WTC11 (cell line): ENCODE measurements at regions not wholly inside any gene's neighbourhood (a gene's known extent, or its start where the extent isn't known, plus 50 kb on each side); places are given as distances from the start of the nearest gene placed in this dataset.

Experiments used
- ATAC-seq: fragments of 200-7000 bp; cut with Tn5 transposase; 2 replicates; pipeline ENCODE4 v1.10.0; 2021; ENCODE audit warnings: mild to moderate bottlenecking, moderate library complexity
- CTCF ChIA-PET: fragments of 300-600 bp; sonication (Branson Sonifier 250); formaldehyde crosslinking; loops from one replicate; lab custom pipeline; 2021; ENCODE audit warnings: antibody characterized with exemption; lab: Charles Lee
- POLR2A ChIA-PET: fragments of 350-600 bp; sonication (Branson Sonifier 250); formaldehyde crosslinking; loops from one replicate; lab custom pipeline; 2021; ENCODE audit warnings: antibody characterized with exemption; lab: Charles Lee
- DNase-seq: peaks from one replicate; pipeline ENCODE4 v3.0.0; 2021; ENCODE audit warnings: low spot score
- H3K27ac Mint-ChIP-seq: 2 replicates; pipeline ENCODE4 v1.8.0; 2021; ENCODE audit warnings: mixed read lengths
- H3K27me3 Mint-ChIP-seq: 2 replicates; pipeline ENCODE4 v1.8.0; 2021; ENCODE audit warnings: low read depth, mild to moderate bottlenecking, moderate library complexity, mixed read lengths
- H3K36me3 Mint-ChIP-seq: 2 replicates; pipeline ENCODE4 v1.8.0; 2021; ENCODE audit warnings: mixed read lengths
- H3K4me1 Mint-ChIP-seq: 2 replicates; pipeline ENCODE4 v1.8.0; 2022; ENCODE audit warnings: mixed read lengths
- H3K4me3 Mint-ChIP-seq: 2 replicates; pipeline ENCODE4 v1.8.0; 2021; ENCODE audit warnings: mild to moderate bottlenecking, moderate library complexity, mixed read lengths
- H3K9me3 Mint-ChIP-seq: 2 replicates; pipeline ENCODE4 v1.8.0; 2021; ENCODE audit warnings: mixed read lengths
- ARID4B ChIP-seq: sonication (generic); formaldehyde crosslinking; IDR thresholded peaks from 2 replicates; pipeline ENCODE4 v1.8.0; 2023; ENCODE audit warnings: missing genetic modification reagents, mild to moderate bottlenecking, borderline replicate concordance
- ATF3 ChIP-seq: sonication (generic); formaldehyde crosslinking; conservative IDR thresholded peaks from 2 replicates; pipeline ENCODE4 v1.8.1; 2022; ENCODE audit warnings: mild to moderate bottlenecking, missing genetic modification reagents
- CREM ChIP-seq: sonication (generic); formaldehyde crosslinking; IDR thresholded peaks from 2 replicates; pipeline ENCODE4 v1.8.1; 2022; ENCODE audit warnings: mild to moderate bottlenecking, missing genetic modification reagents, moderate library complexity
- E2F1 ChIP-seq: sonication (generic); formaldehyde crosslinking; IDR thresholded peaks from 2 replicates; pipeline ENCODE4 v1.8.0; 2022; ENCODE audit warnings: mild to moderate bottlenecking, missing genetic modification reagents
- ELF4 ChIP-seq: sonication (generic); formaldehyde crosslinking; IDR thresholded peaks from 2 replicates; pipeline ENCODE4 v1.8.1; 2022; ENCODE audit warnings: low read depth, mild to moderate bottlenecking, moderate library complexity, missing genetic modification reagents
- ESRRA ChIP-seq: sonication (generic); formaldehyde crosslinking; IDR thresholded peaks from 2 replicates; pipeline ENCODE4 v1.8.1; 2022; ENCODE audit warnings: mild to moderate bottlenecking, missing genetic modification reagents, borderline replicate concordance
- HMGA2 ChIP-seq: fragments of 250-450 bp; sonication (Bioruptor Pico); IDR thresholded peaks from 2 replicates; pipeline ENCODE4 v1.4.0; 2021; ENCODE audit warnings: mild to moderate bottlenecking, moderate library complexity
- HMGXB4 ChIP-seq: sonication (generic); formaldehyde crosslinking; IDR thresholded peaks from 2 replicates; pipeline ENCODE4 v1.8.1; 2023; ENCODE audit warnings: mild to moderate bottlenecking, moderate library complexity, missing genetic modification reagents
- IRF1 ChIP-seq: sonication (generic); formaldehyde crosslinking; IDR thresholded peaks from 2 replicates; pipeline ENCODE4 v1.8.0; 2023; ENCODE audit warnings: missing genetic modification reagents
- JAZF1 ChIP-seq: fragments of 250-450 bp; sonication (Bioruptor Pico); IDR thresholded peaks from 2 replicates; pipeline ENCODE4 v1.9.0; 2021; ENCODE audit warnings: moderate library complexity, mild to moderate bottlenecking, inconsistent platforms
- JUN ChIP-seq: sonication (generic); formaldehyde crosslinking; IDR thresholded peaks from 2 replicates; pipeline ENCODE4 v1.8.0; 2023; ENCODE audit warnings: mild to moderate bottlenecking, missing genetic modification reagents
- MAX ChIP-seq: sonication (generic); formaldehyde crosslinking; IDR thresholded peaks from 2 replicates; pipeline ENCODE4 v1.8.0; 2022; ENCODE audit warnings: mild to moderate bottlenecking, missing genetic modification reagents
- MXD4 ChIP-seq: fragments of 250-450 bp; sonication (Bioruptor Pico); IDR thresholded peaks from 2 replicates; pipeline ENCODE4 v1.8.0; 2021; ENCODE audit warnings: mild to moderate bottlenecking, moderate library complexity, borderline replicate concordance
- NR1H2 ChIP-seq: sonication (generic); formaldehyde crosslinking; IDR thresholded peaks from 2 replicates; pipeline ENCODE4 v1.9.0; 2021; ENCODE audit warnings: mild to moderate bottlenecking, moderate library complexity, missing genetic modification reagents
- SOX15 ChIP-seq: fragments of 250-450 bp; sonication (Bioruptor Pico); IDR thresholded peaks from 2 replicates; pipeline ENCODE4 v1.9.0; 2021; ENCODE audit warnings: mild to moderate bottlenecking
- ZNF232 ChIP-seq: sonication (generic); formaldehyde crosslinking; IDR thresholded peaks from 2 replicates; pipeline ENCODE4 v1.8.0; 2022; ENCODE audit warnings: mild to moderate bottlenecking, missing genetic modification reagents
- ZNF263 ChIP-seq: sonication (generic); formaldehyde crosslinking; IDR thresholded peaks from 2 replicates; pipeline ENCODE4 v1.8.1; 2022; ENCODE audit warnings: low read depth, mild to moderate bottlenecking, moderate library complexity, missing genetic modification reagents
- ZNF281 ChIP-seq: sonication (generic); formaldehyde crosslinking; IDR thresholded peaks from 2 replicates; pipeline ENCODE4 v1.8.0; 2023; ENCODE audit warnings: mild to moderate bottlenecking, missing genetic modification reagents

- ATAC-seq, result no peak
- no peak for DNase-seq
- Mint-ChIP-seq H3K27me3 (no peaks in the 10 kb centered on the region), H3K36me3 (no peaks in the 10 kb centered on the region), H3K4me3 (no peak overlapping the region), H3K9me3 (no peaks in the 10 kb centered on the region), H3K27ac (no peak overlapping the region), H3K4me1 (peaks cover 12% of the 10 kb centered on the region)
- TF ChIP-seq ZNF232 (CRISPR knock-in tag), result no peak
- no peak for TF ChIP-seq MAX
- TF ChIP-seq CREM (CRISPR knock-in tag), result no peak
- no peak for TF ChIP-seq ZNF281 (CRISPR knock-in tag)
- no peak for TF ChIP-seq JUN (CRISPR knock-in tag)
- no peak for TF ChIP-seq ELF4 (CRISPR knock-in tag)
- TF ChIP-seq ZNF263 (CRISPR knock-in tag), result no peak
- no peak for TF ChIP-seq JAZF1 (CRISPR knock-in tag)
- no peak for TF ChIP-seq NR1H2
- TF ChIP-seq MXD4, result no peak
- no peak for TF ChIP-seq E2F1 (CRISPR knock-in tag)
- no peak for TF ChIP-seq ATF3 (CRISPR knock-in tag)
- TF ChIP-seq ARID4B (CRISPR knock-in tag), result no peak
- TF ChIP-seq IRF1, result no peak
- CTCF ChIA-PET, result no interaction called here
- POLR2A ChIA-PET, result no interaction called here
These were observed 833.4 kb upstream of the ADGRL4 start for GRCh38 chr1:79839882-79840281.

- ChIA-PET CTCF (no interaction called here), POLR2A (no interaction called here)
- DNase-seq (no peak), ATAC-seq (no peak)
- Mint-ChIP-seq H3K4me1 (peaks cover 9% of the 10 kb centered on the region), H3K36me3 (no peaks in the 10 kb centered on the region), H3K27ac (no peak overlapping the region), H3K27me3 (no peaks in the 10 kb centered on the region), H3K4me3 (no peak overlapping the region), H3K9me3 (no peaks in the 10 kb centered on the region)
- TF ChIP-seq ESRRA, result no peak
- TF ChIP-seq HMGXB4, result no peak
- TF ChIP-seq HMGA2 (CRISPR knock-in tag), result no peak
- no peak for TF ChIP-seq ARID4B (CRISPR knock-in tag)
- TF ChIP-seq SOX15 (CRISPR knock-in tag), result no peak
- TF ChIP-seq JUN (CRISPR knock-in tag), result no peak
These were observed 820.9 kb upstream of the ADGRL4 start for GRCh38 chr1:79827446-79827845.
